Progenitor cell of endocrine pancreas (in vitro differentiated cells): ENCODE measurements at regions not wholly inside any gene's neighbourhood (a gene's known extent, or its start where the extent isn't known, plus 50 kb on each side); places are given as distances from the start of the nearest gene placed in this dataset.

Experiments used
- DNase-seq: peaks from one replicate; pipeline ENCODE4 v3.0.0; 2021; ENCODE audit warnings: low spot score; ENCODE audit not compliant: unreplicated experiment
- H3K27ac Mint-ChIP-seq: 2 replicates; pipeline ENCODE4 v1.8.0; 2021; ENCODE audit warnings: mild to moderate bottlenecking, moderate library complexity, mixed read lengths
- H3K27me3 Mint-ChIP-seq: 2 replicates; pipeline ENCODE4 v1.8.0; 2021; ENCODE audit warnings: mixed read lengths
- H3K36me3 Mint-ChIP-seq: 2 replicates; pipeline ENCODE4 v1.8.0; 2022; ENCODE audit warnings: mixed read lengths; ENCODE audit not compliant: insufficient read depth
- H3K4me1 Mint-ChIP-seq: 2 replicates; pipeline ENCODE4 v1.8.0; 2021; ENCODE audit warnings: low read depth, mixed read lengths
- H3K4me3 Mint-ChIP-seq: 2 replicates; pipeline ENCODE4 v1.8.0; 2021; ENCODE audit warnings: low read depth, mild to moderate bottlenecking, moderate library complexity, mixed read lengths
- H3K9me3 Mint-ChIP-seq: 2 replicates; pipeline ENCODE4 v1.8.0; 2021; ENCODE audit warnings: low read depth, mixed read lengths
- TF ChIP-seq, protein P1 (sequence below): fragments of 200-600 bp; sonication (generic); IDR thresholded peaks from one replicate; pipeline ENCODE4 v1.5.0; 2021; ENCODE audit warnings: antibody characterized with exemption, mild to moderate bottlenecking; ENCODE audit not compliant: unreplicated experiment

- DNase-seq, result no peak
- Mint-ChIP-seq H3K27me3 (no peaks in the 10 kb centered on the region), H3K4me3 (no peak overlapping the region), H3K27ac (no peak overlapping the region), H3K4me1 (no peaks in the 10 kb centered on the region), H3K9me3 (peaks cover 5% of the 10 kb centered on the region), H3K36me3 (no peaks in the 10 kb centered on the region)
- TF ChIP-seq, protein P1, sequence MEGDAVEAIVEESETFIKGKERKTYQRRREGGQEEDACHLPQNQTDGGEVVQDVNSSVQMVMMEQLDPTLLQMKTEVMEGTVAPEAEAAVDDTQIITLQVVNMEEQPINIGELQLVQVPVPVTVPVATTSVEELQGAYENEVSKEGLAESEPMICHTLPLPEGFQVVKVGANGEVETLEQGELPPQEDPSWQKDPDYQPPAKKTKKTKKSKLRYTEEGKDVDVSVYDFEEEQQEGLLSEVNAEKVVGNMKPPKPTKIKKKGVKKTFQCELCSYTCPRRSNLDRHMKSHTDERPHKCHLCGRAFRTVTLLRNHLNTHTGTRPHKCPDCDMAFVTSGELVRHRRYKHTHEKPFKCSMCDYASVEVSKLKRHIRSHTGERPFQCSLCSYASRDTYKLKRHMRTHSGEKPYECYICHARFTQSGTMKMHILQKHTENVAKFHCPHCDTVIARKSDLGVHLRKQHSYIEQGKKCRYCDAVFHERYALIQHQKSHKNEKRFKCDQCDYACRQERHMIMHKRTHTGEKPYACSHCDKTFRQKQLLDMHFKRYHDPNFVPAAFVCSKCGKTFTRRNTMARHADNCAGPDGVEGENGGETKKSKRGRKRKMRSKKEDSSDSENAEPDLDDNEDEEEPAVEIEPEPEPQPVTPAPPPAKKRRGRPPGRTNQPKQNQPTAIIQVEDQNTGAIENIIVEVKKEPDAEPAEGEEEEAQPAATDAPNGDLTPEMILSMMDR, result no peak
Observed at GRCh38 chr3:153242896-153243295, 80.9 kb downstream of the RAP2B start.

- no peak for DNase-seq
- Mint-ChIP-seq H3K4me3 (no peak overlapping the region), H3K27ac (no peak overlapping the region)
Observed at GRCh38 chr3:153244961-153245360, 82.9 kb downstream of the RAP2B start.

GRCh38 chr3:153245661-153246060 lies 83.6 kb downstream of the RAP2B start:
- no peak for DNase-seq
- TF ChIP-seq, protein P1, result no peak
- Mint-ChIP-seq H3K27ac (no peak overlapping the region), H3K9me3 (peaks cover 5% of the 10 kb centered on the region), H3K36me3 (no peaks in the 10 kb centered on the region), H3K4me1 (no peaks in the 10 kb centered on the region), H3K4me3 (no peak overlapping the region), H3K27me3 (no peaks in the 10 kb centered on the region)

More at GRCh38 chr3:153244961-153245360, 82.9 kb downstream of the RAP2B start:
- Mint-ChIP-seq H3K27me3 (no peaks in the 10 kb centered on the region), H3K36me3 (no peaks in the 10 kb centered on the region), H3K4me1 (no peaks in the 10 kb centered on the region), H3K9me3 (peaks cover 5% of the 10 kb centered on the region)
- TF ChIP-seq, protein P1, result no peak

- Mint-ChIP-seq H3K9me3 (peaks cover 5% of the 10 kb centered on the region), H3K27ac (no peak overlapping the region), H3K36me3 (no peaks in the 10 kb centered on the region), H3K27me3 (no peaks in the 10 kb centered on the region), H3K4me1 (no peaks in the 10 kb centered on the region), H3K4me3 (no peak overlapping the region)
- TF ChIP-seq, protein P1, result no peak
- no peak for DNase-seq
Observed at GRCh38 chr3:153246331-153246730, 84.3 kb downstream of the RAP2B start.

DNA sequence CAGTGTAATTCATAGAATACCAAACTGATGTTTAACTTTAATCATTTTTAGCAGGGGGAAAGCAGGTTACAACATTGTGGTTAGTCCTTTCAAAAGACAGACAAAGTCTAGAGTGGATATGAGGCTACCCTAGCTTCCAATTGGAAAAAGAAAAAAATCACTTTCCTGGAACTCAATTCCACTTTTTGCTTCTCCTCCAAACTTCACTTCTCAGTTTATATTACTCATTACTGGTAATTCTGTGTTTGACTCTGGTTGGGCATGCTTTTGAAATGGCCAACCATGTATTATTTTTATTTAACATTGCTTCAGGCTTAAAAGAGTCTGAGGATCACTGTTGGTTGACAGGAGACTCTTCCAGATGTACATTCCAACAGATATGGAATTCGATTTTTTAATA lies 84.8 kb downstream of the RAP2B start:
- Mint-ChIP-seq H3K4me3 (no peak overlapping the region), H3K4me1 (no peaks in the 10 kb centered on the region), H3K36me3 (no peaks in the 10 kb centered on the region), H3K9me3 (peaks cover 5% of the 10 kb centered on the region), H3K27ac (no peak overlapping the region), H3K27me3 (no peaks in the 10 kb centered on the region)
- DNase-seq, result no peak
- TF ChIP-seq, protein P1, result no peak
